Fibroblast of skin of left quadriceps (primary cell): ENCODE measurements at regions not wholly inside any gene's neighbourhood (a gene's known extent, or its start where the extent isn't known, plus 50 kb on each side); places are given as distances from the start of the nearest gene placed in this dataset.

Source experiments
- DNase-seq, 2 experiments: peaks; one replicate each; pipeline ENCODE4 v3.0.0-alpha.2; 2013; ENCODE audit warnings: low read depth in 2 of 2

GRCh38 chr3:174403831-174404230 lies 455.3 kb upstream of the NAALADL2 start:
- no peak for DNase-seq

- no peak for DNase-seq
Observed at GRCh38 chr3:174408310-174408709, 450.8 kb upstream of the NAALADL2 start.

- no peak for DNase-seq
Observed at GRCh38 chr3:174409086-174409743, 449.9 kb upstream of the NAALADL2 start.

GRCh38 chr3:174413062-174413912 lies 445.8 kb upstream of the NAALADL2 start:
- no peak for DNase-seq

GRCh38 chr3:174414902-174415301 lies 444.2 kb upstream of the NAALADL2 start:
- no peak for DNase-seq

- DNase-seq = no peak
Observed at GRCh38 chr3:174417573-174417972, 441.6 kb upstream of the NAALADL2 start.

GRCh38 chr3:174419216-174419615 lies 439.9 kb upstream of the NAALADL2 start:
- no peak for DNase-seq

GRCh38 chr3:174423936-174424335 lies 435.2 kb upstream of the NAALADL2 start:
- DNase-seq = no peak

GRCh38 chr3:174424656-174425055 lies 434.5 kb upstream of the NAALADL2 start:
- DNase-seq = no peak

GRCh38 chr3:174425422-174425821 lies 433.7 kb upstream of the NAALADL2 start:
- DNase-seq = no peak

GRCh38 chr3:174430986-174431385 lies 428.1 kb upstream of the NAALADL2 start:
- DNase-seq = no peak

- DNase-seq = no peak
Observed at GRCh38 chr3:174431717-174432116, 427.4 kb upstream of the NAALADL2 start.

GRCh38 chr3:174436367-174436766 lies 422.8 kb upstream of the NAALADL2 start:
- DNase-seq = no peak

- no peak for DNase-seq
Observed at GRCh38 chr3:174438501-174439145, 420.5 kb upstream of the NAALADL2 start.

- DNase-seq = peak; percentile 99
Observed at GRCh38 chr3:174439331-174440252, 419.5 kb upstream of the NAALADL2 start.

- peak; percentile 51 to 54 for DNase-seq
Observed at GRCh38 chr3:174440253-174440701, 418.9 kb upstream of the NAALADL2 start.

- DNase-seq = peak; percentile 90
Observed at GRCh38 chr3:174440741-174441587, 418.2 kb upstream of the NAALADL2 start.

- peak in 1 of 2 experiments; percentile 59 for DNase-seq
Observed at GRCh38 chr3:174441588-174442301, 417.4 kb upstream of the NAALADL2 start.

GRCh38 chr3:174442302-174442682 lies 416.8 kb upstream of the NAALADL2 start:
- DNase-seq = no peak

GRCh38 chr3:174444391-174444790 lies 414.7 kb upstream of the NAALADL2 start:
- DNase-seq = no peak
